C4-2B (cell line): ENCODE measurements at regions not wholly inside any gene's neighbourhood (a gene's known extent, or its start where the extent isn't known, plus 50 kb on each side); places are given as distances from the start of the nearest gene placed in this dataset.

Experiments
- CTCF ChIP-seq: fragments of 450-650 bp; conservative IDR thresholded peaks from 2 replicates; pipeline ENCODE4 v1.5.1; 2017; ENCODE audit warnings: mild to moderate bottlenecking
- ZFX ChIP-seq: fragments of 450-650 bp; IDR thresholded peaks from 2 replicates; pipeline ENCODE4 v1.6.1; 2017

GRCh38 chr6:156175971-156176421, 601.2 kb upstream of the ARID1B start:
- TF ChIP-seq CTCF = peak; percentile 67
- TF ChIP-seq ZFX = no peak
